Uterus (tissue), 3 donors: ENCODE measurements at regions not wholly inside any gene's neighbourhood (a gene's known extent, or its start where the extent isn't known, plus 50 kb on each side); places are given as distances from the start of the nearest gene placed in this dataset.

Source experiments
- DNase-seq, 2 donors: peaks; one replicate each; pipeline ENCODE4 v3.0.0-alpha.2; 2019 to 2020
- H3K27ac ChIP-seq, 2 donors: fragments of 200-600 bp; sonication (generic); 1 replicate in 1 of 2; 2 replicates in 1 of 2; pipeline ENCODE4 v1.5.1; 2016 to 2018
- H3K27me3 ChIP-seq, 2 donors: fragments of 200-600 bp; sonication (generic); one replicate each; pipeline ENCODE4 v1.5.1; 2018 to 2019; ENCODE audit warnings: control low read depth in 1 of 2
- H3K36me3 ChIP-seq, 2 donors: fragments of 200-600 bp; sonication (generic); one replicate each; pipeline ENCODE4 v1.5.1; 2019; ENCODE audit warnings: control low read depth in 1 of 2
- H3K4me1 ChIP-seq, 2 donors: fragments of 200-600 bp; sonication (generic); one replicate each; pipeline ENCODE4 v1.5.1; 2018 to 2019; ENCODE audit warnings: control low read depth in 1 of 2
- H3K4me3 ChIP-seq, 2 donors: fragments of 200-600 bp; sonication (generic); 1 replicate in 1 of 2; 2 replicates in 1 of 2; pipeline ENCODE4 v1.5.1; 2018 to 2019; ENCODE audit warnings: mild to moderate bottlenecking in 1 of 2
- H3K9me3 ChIP-seq, 2 donors: fragments of 200-600 bp; sonication (generic); one replicate each; pipeline ENCODE4 v1.5.1; 2019; ENCODE audit warnings: control low read depth in 1 of 2
- POLR2A ChIP-seq, 2 donors: fragments of 450-650 bp; IDR thresholded peaks; one replicate each; pipeline ENCODE4 v1.6.1; 2016; ENCODE audit warnings: antibody characterized with exemption in 2 of 2, mild to moderate bottlenecking in 1 of 2, moderate library complexity in 1 of 2
- intact Hi-C: fragments of 100-400 bp; cut with DNase I; formaldehyde crosslinking; loops from one replicate; pipeline ENCODE4 v1.15.1; 2023; ENCODE audit warnings: low total_unique reads
- TF ChIP-seq, protein P1 (sequence below), 4 experiments: fragments of 200-600 bp in 2 of 4; fragments of 450-650 bp in 2 of 4; sonication (generic) in 2 of 4; IDR thresholded peaks; one replicate each; pipeline ENCODE4 v1.5.1; 2016 to 2019; ENCODE audit warnings: antibody characterized with exemption in 4 of 4, mild to moderate bottlenecking in 2 of 4, moderate library complexity in 1 of 4
- donor health status: DM: yes; HTN: yes; CAD: no.

DNA sequence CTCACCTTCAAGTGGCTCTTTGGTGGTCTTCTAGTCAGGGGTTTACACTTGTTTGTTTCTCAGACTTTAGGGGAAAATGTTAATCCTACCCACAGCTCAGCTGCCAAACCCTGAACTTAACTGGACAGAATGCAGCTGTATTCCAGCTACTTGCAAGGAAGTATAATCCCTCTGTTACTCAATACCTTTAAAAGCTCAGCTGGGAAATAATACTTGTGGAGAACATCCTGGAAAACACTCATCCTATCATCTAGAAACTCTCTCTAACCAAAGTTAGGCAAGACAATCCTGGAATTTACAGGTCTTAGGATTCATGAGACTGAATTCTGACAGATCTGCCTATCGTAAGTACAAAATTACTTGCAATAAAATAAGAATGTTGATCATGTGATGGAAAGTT is 404.1 kb downstream of the ADAMTS20 start:
- TF ChIP-seq POLR2A (IDR thresholded peaks at IDR 0.05), result no peak
- TF ChIP-seq, protein P1, sequence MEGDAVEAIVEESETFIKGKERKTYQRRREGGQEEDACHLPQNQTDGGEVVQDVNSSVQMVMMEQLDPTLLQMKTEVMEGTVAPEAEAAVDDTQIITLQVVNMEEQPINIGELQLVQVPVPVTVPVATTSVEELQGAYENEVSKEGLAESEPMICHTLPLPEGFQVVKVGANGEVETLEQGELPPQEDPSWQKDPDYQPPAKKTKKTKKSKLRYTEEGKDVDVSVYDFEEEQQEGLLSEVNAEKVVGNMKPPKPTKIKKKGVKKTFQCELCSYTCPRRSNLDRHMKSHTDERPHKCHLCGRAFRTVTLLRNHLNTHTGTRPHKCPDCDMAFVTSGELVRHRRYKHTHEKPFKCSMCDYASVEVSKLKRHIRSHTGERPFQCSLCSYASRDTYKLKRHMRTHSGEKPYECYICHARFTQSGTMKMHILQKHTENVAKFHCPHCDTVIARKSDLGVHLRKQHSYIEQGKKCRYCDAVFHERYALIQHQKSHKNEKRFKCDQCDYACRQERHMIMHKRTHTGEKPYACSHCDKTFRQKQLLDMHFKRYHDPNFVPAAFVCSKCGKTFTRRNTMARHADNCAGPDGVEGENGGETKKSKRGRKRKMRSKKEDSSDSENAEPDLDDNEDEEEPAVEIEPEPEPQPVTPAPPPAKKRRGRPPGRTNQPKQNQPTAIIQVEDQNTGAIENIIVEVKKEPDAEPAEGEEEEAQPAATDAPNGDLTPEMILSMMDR (IDR thresholded peaks at IDR 0.05), result no peak
- DNase-seq, result no peak
- intact Hi-C loops, result no loop called here
- Histone ChIP-seq H3K27me3 (no peaks in the 10 kb centered on the region), H3K4me1 (peaks cover 0 to 5% of the 10 kb centered on the region in 2 donors), H3K4me3 (no peak overlapping the region), H3K9me3 (no peaks in the 10 kb centered on the region), H3K27ac (no peak overlapping the region), H3K36me3 (no peaks in the 10 kb centered on the region)

DNA sequence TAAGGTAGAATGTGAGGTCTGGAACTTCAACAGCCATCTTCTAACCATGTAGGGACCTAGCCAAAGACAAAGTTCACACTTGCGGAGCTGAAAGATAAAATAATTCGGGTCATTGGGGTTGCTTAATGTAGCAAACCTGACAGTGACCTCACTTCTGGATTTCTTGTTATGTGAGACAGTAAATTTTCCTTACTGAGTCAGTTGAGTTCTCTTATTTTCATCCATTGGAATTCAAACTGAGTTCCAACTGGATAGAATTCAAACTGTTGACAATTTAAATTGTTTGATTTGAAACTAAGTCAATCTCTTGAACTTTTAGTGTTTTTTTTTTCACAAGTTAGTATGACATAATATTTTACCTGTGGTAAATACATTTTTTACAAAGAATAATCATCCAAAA is 406.5 kb downstream of the ADAMTS20 start:
- H3K27ac ChIP-seq, result no peak overlapping the region
- no peaks in the 10 kb centered on the region for H3K4me1 ChIP-seq
- H3K9me3 ChIP-seq, result no peaks in the 10 kb centered on the region
- TF ChIP-seq POLR2A (IDR thresholded peaks at IDR 0.05), result no peak
- TF ChIP-seq, protein P1 (IDR thresholded peaks at IDR 0.05), result no peak
- no peaks in the 10 kb centered on the region for H3K36me3 ChIP-seq
- no peak overlapping the region for H3K4me3 ChIP-seq
- no peaks in the 10 kb centered on the region for H3K27me3 ChIP-seq
- no peak for DNase-seq
- intact Hi-C loops, result no loop called here

DNA sequence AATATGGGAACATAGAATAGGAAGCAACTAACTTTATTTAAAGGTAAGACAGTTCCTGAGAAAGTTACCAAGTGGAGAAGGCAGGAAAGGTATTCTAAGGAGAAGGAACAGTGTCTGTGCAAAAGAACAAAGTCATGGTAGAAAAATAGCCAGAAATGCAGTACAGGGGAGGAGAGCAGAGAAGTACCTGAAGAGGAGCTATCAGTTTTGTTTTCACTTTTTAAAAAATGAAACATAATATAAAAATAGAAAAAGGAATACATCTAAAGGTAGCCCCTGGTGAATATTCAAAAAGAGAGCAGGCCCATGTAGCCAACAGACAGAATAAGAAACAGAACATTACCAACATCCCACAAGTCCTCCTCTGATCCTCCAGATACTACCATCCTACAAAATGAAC is 408.7 kb downstream of the ADAMTS20 start:
- Histone ChIP-seq H3K27ac (peak overlapping the region in 1 of 2 donors; percentile 3), H3K36me3 (no peaks in the 10 kb centered on the region), H3K4me3 (no peak overlapping the region), H3K4me1 (no peaks in the 10 kb centered on the region), H3K27me3 (no peaks in the 10 kb centered on the region), H3K9me3 (no peaks in the 10 kb centered on the region)
- intact Hi-C loops, result no loop called here
- no peak for TF ChIP-seq POLR2A (IDR thresholded peaks at IDR 0.05)
- TF ChIP-seq, protein P1 (IDR thresholded peaks at IDR 0.05), result no peak
- no peak for DNase-seq

DNA sequence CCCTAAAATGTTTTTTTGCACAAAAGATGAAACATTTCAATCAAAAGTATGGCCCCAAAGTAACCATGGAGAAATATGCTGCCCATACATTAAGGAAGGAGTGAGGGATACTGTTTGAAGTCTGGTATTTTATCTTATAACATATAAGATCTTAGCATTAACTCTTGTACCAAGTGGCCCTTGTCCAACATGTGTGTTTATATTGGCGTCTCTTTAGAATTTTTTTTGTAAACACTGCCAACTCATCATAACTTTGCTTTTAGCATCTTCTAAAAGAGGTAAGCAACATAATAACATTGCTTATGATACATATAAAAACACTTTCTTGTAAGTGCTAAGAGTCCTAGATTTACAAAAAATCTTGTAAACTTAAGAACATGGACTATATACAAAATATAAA is 419.7 kb downstream of the ADAMTS20 start:
- Histone ChIP-seq H3K4me1 (no peaks in the 10 kb centered on the region), H3K4me3 (no peak overlapping the region), H3K27ac (no peak overlapping the region), H3K36me3 (no peaks in the 10 kb centered on the region), H3K27me3 (no peaks in the 10 kb centered on the region), H3K9me3 (no peaks in the 10 kb centered on the region)
- intact Hi-C loops, result no loop called here
- DNase-seq, result no peak
- TF ChIP-seq, protein P1 (IDR thresholded peaks at IDR 0.05), result no peak

DNA sequence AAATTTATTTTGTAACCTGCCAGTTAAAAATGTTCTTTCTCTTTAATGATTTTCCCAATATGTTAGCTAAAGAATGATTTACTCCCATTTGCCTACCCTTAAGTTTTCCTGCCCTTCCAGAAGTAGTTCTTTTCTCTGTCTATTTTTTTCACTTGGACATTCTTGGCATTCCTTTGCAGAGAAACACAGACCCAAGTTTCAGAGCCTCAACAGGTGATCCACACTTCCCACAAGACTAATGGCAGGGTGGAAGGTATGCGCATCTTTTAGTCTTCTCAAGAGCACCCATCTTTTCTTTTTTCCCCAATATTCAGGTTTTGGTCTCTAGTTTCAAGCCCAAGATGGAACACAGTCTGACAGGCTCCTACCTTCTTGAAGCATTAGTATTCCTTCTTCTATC is 420.7 kb downstream of the ADAMTS20 start:
- no peak for TF ChIP-seq POLR2A (IDR thresholded peaks at IDR 0.05)
- TF ChIP-seq, protein P1 (IDR thresholded peaks at IDR 0.05), result no peak
- H3K36me3 ChIP-seq, result no peaks in the 10 kb centered on the region
- H3K27ac ChIP-seq, result no peak overlapping the region
- no peaks in the 10 kb centered on the region for H3K4me1 ChIP-seq
- DNase-seq, result no peak
- intact Hi-C loops, result no loop called here
- no peaks in the 10 kb centered on the region for H3K27me3 ChIP-seq
- no peak overlapping the region for H3K4me3 ChIP-seq
- H3K9me3 ChIP-seq, result no peaks in the 10 kb centered on the region
